Retinal pigment epithelial cell (primary cell): ENCODE measurements at regions not wholly inside any gene's neighbourhood (a gene's known extent, or its start where the extent isn't known, plus 50 kb on each side); places are given as distances from the start of the nearest gene placed in this dataset.
"Not testable (repeated sequence)": the region's sequence is repeated elsewhere in the genome, so short reads cannot be mapped to it uniquely, and the experiment has no call there.

Experiments
- DNase-seq: peaks from one replicate; pipeline ENCODE4 v3.0.0-alpha.2; 2010; ENCODE audit warnings: low read depth
- H3K4me3 ChIP-seq: 2 replicates; pipeline ENCODE4 v1.5.1; 2011; ENCODE audit warnings: mild to moderate bottlenecking, low read length, control low read depth, moderate library complexity
- TF ChIP-seq, protein P1 (sequence below): conservative IDR thresholded peaks from 2 replicates; pipeline ENCODE4 v1.5.1; 2011; ENCODE audit warnings: low read depth, low read length, control low read depth, inconsistent platforms

DNA sequence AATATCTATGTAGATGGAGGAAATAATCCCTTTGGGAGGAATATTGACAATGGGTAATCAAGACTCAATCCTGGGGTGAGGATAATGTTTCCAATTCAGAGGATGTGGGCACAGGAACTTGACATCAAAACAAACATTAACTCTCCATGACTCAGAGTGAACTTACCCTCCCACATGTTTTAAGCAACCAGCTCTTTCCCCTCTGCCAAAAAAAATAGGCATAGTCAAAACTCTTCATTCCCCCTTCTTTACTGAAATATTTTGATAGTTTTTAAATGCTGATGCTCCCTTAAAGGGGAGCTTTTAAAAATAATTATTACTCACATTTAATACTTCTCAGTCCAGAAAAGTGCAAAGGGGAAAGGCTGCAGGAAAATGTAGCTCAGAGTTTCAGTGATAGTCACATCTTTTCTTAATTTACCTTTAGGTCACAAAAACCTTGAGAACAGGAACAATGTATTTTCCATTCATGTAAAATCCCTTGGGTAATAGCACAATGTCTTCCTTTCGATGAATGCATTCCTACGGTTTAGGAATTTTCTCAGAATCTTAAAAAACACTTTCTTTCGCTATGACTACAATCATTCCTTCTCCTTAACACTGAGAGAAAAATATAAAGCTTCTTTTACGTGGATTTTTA lies 298.4 kb upstream of the GRAMD2B start:
- no peak for DNase-seq
- no peak overlapping the region for H3K4me3 ChIP-seq
- TF ChIP-seq, protein P1, sequence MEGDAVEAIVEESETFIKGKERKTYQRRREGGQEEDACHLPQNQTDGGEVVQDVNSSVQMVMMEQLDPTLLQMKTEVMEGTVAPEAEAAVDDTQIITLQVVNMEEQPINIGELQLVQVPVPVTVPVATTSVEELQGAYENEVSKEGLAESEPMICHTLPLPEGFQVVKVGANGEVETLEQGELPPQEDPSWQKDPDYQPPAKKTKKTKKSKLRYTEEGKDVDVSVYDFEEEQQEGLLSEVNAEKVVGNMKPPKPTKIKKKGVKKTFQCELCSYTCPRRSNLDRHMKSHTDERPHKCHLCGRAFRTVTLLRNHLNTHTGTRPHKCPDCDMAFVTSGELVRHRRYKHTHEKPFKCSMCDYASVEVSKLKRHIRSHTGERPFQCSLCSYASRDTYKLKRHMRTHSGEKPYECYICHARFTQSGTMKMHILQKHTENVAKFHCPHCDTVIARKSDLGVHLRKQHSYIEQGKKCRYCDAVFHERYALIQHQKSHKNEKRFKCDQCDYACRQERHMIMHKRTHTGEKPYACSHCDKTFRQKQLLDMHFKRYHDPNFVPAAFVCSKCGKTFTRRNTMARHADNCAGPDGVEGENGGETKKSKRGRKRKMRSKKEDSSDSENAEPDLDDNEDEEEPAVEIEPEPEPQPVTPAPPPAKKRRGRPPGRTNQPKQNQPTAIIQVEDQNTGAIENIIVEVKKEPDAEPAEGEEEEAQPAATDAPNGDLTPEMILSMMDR = no peak

DNA sequence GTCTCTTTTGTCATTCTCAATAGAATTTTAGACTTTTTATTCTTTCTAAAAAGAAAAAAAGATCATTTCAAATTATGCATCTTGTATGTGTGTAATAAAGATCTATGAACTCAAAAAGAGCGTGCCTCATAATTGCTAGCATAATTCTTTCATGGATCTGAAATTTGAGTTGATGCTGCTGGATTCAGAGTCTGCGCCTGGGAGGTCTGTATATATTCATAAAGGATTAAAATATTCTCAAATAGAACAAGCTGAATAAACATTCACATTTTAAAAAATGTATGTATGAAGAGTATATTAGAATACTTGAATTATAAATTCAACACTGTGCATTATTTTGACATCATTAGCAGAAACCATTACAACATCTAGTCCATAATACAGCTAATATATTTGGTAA lies 297.8 kb upstream of the GRAMD2B start:
- no peak overlapping the region for H3K4me3 ChIP-seq
- TF ChIP-seq, protein P1 = no peak
- DNase-seq = no peak

DNA sequence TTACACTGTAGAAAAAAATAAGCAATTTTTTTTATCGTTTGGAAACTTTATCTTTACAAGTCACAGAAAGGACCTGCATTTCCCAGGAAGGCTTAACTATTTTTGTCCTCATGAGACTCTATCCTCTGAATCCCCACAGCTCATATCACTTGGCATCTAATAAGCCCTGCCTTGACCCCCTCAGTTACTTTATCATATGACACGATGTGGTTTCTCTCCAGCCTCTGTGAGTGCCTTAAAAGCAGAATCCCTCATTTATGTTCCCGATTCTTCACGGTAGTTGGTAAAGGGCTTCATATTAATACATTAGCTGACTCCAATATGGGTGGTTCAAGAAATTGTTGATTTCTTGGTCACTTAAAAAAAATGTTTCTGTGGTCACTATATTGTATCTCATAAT lies 296.6 kb upstream of the GRAMD2B start:
- TF ChIP-seq, protein P1 = no peak
- H3K4me3 ChIP-seq = no peak overlapping the region
- no peak for DNase-seq

DNA sequence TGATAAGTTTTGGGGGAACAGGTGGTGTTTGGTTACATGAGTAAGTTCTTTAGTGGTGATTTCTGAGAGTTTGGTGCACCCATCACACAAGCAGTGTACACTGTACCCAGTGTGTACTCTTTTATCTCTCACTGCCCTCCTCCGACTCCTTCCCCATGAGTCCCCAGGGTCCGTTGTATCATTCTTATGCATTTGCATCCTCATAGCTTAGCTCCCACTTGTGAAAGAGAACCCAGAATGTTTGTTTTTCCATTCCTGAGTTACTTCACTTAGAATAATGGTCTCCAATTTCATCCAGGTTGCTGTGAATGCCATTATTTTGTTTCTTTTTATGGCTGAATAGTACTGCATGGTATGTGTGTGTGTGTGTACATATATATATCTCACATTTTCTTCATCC lies 295.8 kb upstream of the GRAMD2B start:
- DNase-seq, H3K4me3 ChIP-seq: not testable (repeated sequence)

DNA sequence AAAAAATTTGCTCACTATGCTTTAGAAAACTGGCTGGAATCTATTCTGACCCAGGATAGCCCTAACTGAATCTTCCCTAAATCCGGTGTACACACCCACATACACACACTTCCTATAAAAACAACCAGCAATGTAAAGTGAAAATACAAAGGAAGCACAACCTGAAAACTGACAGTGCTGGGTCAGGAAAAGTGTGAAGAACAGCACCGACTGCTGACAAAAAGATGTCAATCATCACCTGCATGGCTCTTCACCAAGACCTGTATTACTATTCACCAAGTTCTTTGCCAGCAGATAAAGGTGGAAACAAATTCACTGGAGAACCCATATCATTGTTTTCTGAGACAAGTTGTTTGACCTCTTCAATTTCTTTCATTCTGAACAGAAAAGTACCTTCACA lies 293.8 kb upstream of the GRAMD2B start:
- H3K4me3 ChIP-seq = no peak overlapping the region
- TF ChIP-seq, protein P1 = no peak
- DNase-seq = no peak

DNA sequence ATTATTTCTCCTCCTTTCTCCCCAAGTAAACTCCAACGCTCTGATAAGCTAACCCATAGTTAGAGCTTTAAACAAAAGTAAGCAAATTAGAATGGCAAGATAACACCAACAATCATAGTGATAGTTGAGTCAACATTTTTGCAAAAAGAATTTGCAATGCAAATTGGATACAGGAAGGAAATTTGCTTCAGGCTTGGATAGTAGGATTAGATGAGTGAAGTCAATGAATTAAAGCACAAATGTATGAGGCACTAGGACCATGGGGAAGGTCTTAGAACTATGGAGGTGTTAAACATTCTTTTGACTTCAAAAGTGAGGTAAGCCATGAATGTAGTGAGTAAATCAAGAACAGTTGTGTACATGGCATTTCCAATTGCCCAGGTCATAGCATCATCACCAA lies 289.8 kb upstream of the GRAMD2B start:
- TF ChIP-seq, protein P1 = no peak
- no peak overlapping the region for H3K4me3 ChIP-seq
- DNase-seq = no peak

DNA sequence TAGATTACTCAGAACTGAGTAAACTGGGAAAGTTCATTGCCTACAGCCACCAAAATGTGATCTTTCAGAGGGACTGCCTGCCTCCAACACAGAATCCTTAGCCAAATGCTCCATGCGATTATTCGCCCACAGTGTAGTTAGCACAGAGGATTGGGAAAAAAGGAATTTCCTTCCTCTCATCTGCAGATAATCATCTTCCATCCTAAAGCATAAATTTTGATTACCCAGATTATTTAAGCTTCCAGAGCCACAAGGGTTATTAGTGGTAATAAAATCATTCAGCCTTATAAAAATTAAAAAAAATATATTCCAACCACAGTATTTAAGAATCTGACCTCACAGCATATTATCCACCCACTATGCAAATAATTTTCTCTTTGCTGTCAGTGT lies 285.3 kb upstream of the GRAMD2B start:
- H3K4me3 ChIP-seq = no peak overlapping the region
- TF ChIP-seq, protein P1 = no peak
- DNase-seq = no peak
